IMR-90 (cell line): ENCODE measurements at regions not wholly inside any gene's neighbourhood (a gene's known extent, or its start where the extent isn't known, plus 50 kb on each side); places are given as distances from the start of the nearest gene placed in this dataset.

Source experiments
- BHLHE40 ChIP-seq: fragments of 150-350 bp; IDR thresholded peaks from 2 replicates; pipeline ENCODE4 v1.6.1; 2016; ENCODE audit warnings: mild to moderate bottlenecking, low read depth, low read length
- CEBPB ChIP-seq: IDR thresholded peaks from 2 replicates; pipeline ENCODE4 v1.6.1; 2012; ENCODE audit warnings: low read depth, low read length, improper control_type of control experiment
- CTCF ChIP-seq: conservative IDR thresholded peaks from 2 replicates; pipeline ENCODE4 v1.5.1; 2012; ENCODE audit warnings: mild to moderate bottlenecking, low read depth, low read length, improper control_type of control experiment
- FOS ChIP-seq: fragments of 150-350 bp; IDR thresholded peaks from 2 replicates; pipeline ENCODE4 v1.6.1; 2016; ENCODE audit warnings: low read depth, low read length
- MAFK ChIP-seq: IDR thresholded peaks from 2 replicates; pipeline ENCODE4 v1.6.1; 2012; ENCODE audit warnings: low read depth, low read length, improper control_type of control experiment
- MXI1 ChIP-seq: IDR thresholded peaks from 2 replicates; pipeline ENCODE4 v1.6.1; 2012; ENCODE audit warnings: low read depth, mild to moderate bottlenecking, low read length, moderate library complexity, borderline replicate concordance
- NFE2L2 ChIP-seq: fragments of 150-350 bp; IDR thresholded peaks from 2 replicates; pipeline ENCODE4 v1.6.1; 2016; ENCODE audit warnings: low read depth, mild to moderate bottlenecking, low read length
- POLR2A ChIP-seq: IDR thresholded peaks from 2 replicates; pipeline ENCODE4 v1.6.1; 2012; ENCODE audit warnings: mild to moderate bottlenecking, low read depth, low read length
- RAD21 ChIP-seq: IDR thresholded peaks from 2 replicates; pipeline ENCODE4 v1.6.1; 2012; ENCODE audit warnings: low read length, improper control_type of control experiment
- RCOR1 ChIP-seq: IDR thresholded peaks from 2 replicates; pipeline ENCODE4 v1.6.1; 2012; ENCODE audit warnings: mild to moderate bottlenecking, low read length, improper control_type of control experiment; ENCODE audit not compliant: insufficient replicate concordance
- RFX5 ChIP-seq: IDR thresholded peaks from 2 replicates; pipeline ENCODE4 v1.8.0; 2012; ENCODE audit warnings: low read depth, mild to moderate bottlenecking, low read length, moderate library complexity
- SMC3 ChIP-seq: fragments of 150-350 bp; IDR thresholded peaks from 2 replicates; pipeline ENCODE4 v1.6.1; 2016; ENCODE audit warnings: low read depth, mild to moderate bottlenecking, antibody characterized with exemption, low read length, moderate library complexity
- USF2 ChIP-seq: fragments of 150-350 bp; IDR thresholded peaks from 2 replicates; pipeline ENCODE4 v1.6.1; 2017; ENCODE audit warnings: mild to moderate bottlenecking, antibody characterized with exemption, low read length, low read depth

GRCh38 chr3:99434190-99434589 is 204.2 kb upstream of the COL8A1 start:
- TF ChIP-seq CTCF, result no peak
- no peak for TF ChIP-seq CEBPB
- TF ChIP-seq POLR2A, result no peak
- no peak for TF ChIP-seq RAD21
- no peak for TF ChIP-seq SMC3
- no peak for TF ChIP-seq RCOR1
- no peak for TF ChIP-seq MXI1
- TF ChIP-seq USF2, result no peak
- TF ChIP-seq RFX5, result no peak
- TF ChIP-seq MAFK, result no peak
- TF ChIP-seq FOS, result no peak
- TF ChIP-seq BHLHE40, result no peak
- no peak for TF ChIP-seq NFE2L2
